ENCODE measurements at regions not wholly inside any gene's neighbourhood (a gene's known extent, or its start where the extent isn't known, plus 50 kb on each side); places are given as distances from the start of the nearest gene placed in this dataset.

GRCh38 chr10:3578682-3579081 lies 206.3 kb downstream of the KLF6 start:
- no peak for TF ChIP-seq CTCF (IDR thresholded peaks at IDR 0.05)
- TF ChIP-seq POLR2A (IDR thresholded peaks at IDR 0.05) = no peak

Data from heart left ventricle (tissue), 13 donors.